Liver (tissue), 8 donors: ENCODE measurements at regions not wholly inside any gene's neighbourhood (a gene's known extent, or its start where the extent isn't known, plus 50 kb on each side); places are given as distances from the start of the nearest gene placed in this dataset.

Experiments used
- DNase-seq: peaks from one replicate; pipeline ENCODE4 v3.0.0-alpha.2; 2017; ENCODE audit warnings: low spot score
- H3K27ac ChIP-seq, 2 donors: one replicate each; pipeline ENCODE4 v1.7.0; 2013; ENCODE audit warnings: inconsistent platforms in 2 of 2, low read length in 2 of 2, control low read depth in 1 of 2, low read depth in 1 of 2, mild to moderate bottlenecking in 1 of 2
- H3K27me3 ChIP-seq, 4 donors: one replicate each; pipeline versions ENCODE4 v1.6.1 to v1.7.0; 2013; ENCODE audit warnings: low read length in 3 of 4, inconsistent platforms in 1 of 4, mild to moderate bottlenecking in 1 of 4, moderate library complexity in 1 of 4; ENCODE audit not compliant: control insufficient read depth in 4 of 4, insufficient read depth in 4 of 4
- H3K36me3 ChIP-seq, 4 donors: one replicate each; pipeline versions ENCODE4 v1.6.1 to v1.7.0; 2013; ENCODE audit warnings: low read length in 3 of 4, mild to moderate bottlenecking in 3 of 4, low read depth in 1 of 4, moderate library complexity in 1 of 4; ENCODE audit not compliant: control insufficient read depth in 4 of 4, insufficient read depth in 3 of 4
- H3K4me1 ChIP-seq, 4 donors: one replicate each; pipeline versions ENCODE4 v1.6.1 to v1.7.0; 2013; ENCODE audit warnings: low read length in 3 of 4, mild to moderate bottlenecking in 3 of 4, moderate library complexity in 1 of 4; ENCODE audit not compliant: control insufficient read depth in 4 of 4, insufficient read depth in 4 of 4
- H3K4me3 ChIP-seq, 3 donors: one replicate each; pipeline versions ENCODE4 v1.6.1 to v1.7.0; 2013; ENCODE audit warnings: low read length in 3 of 3, control low read depth in 1 of 3, low read depth in 1 of 3, mild to moderate bottlenecking in 1 of 3
- H3K9ac ChIP-seq, 2 donors: one replicate each; pipeline ENCODE4 v1.7.0; 2013; ENCODE audit warnings: low read length in 2 of 2, mild to moderate bottlenecking in 2 of 2, moderate library complexity in 2 of 2, control low read depth in 1 of 2, low read depth in 1 of 2
- H3K9me3 ChIP-seq, 4 donors: one replicate each; pipeline versions ENCODE4 v1.6.1 to v1.7.0; 2013; ENCODE audit warnings: low read length in 3 of 4; ENCODE audit not compliant: control insufficient read depth in 4 of 4
- ATF3 ChIP-seq: IDR thresholded peaks from 2 replicates; pipeline ENCODE4 v1.6.1; 2016; ENCODE audit warnings: antibody characterized with exemption
- CTCF ChIP-seq: fragments of 150-350 bp; IDR thresholded peaks from 2 replicates; pipeline ENCODE4 v1.5.1; 2017; ENCODE audit warnings: improper control_type of control experiment, low read depth, low read length; ENCODE audit not compliant: missing input control
- EGR1 ChIP-seq, 2 donors: IDR thresholded peaks; 2 replicates each; pipeline ENCODE4 v1.6.1; 2016 to 2018; ENCODE audit warnings: antibody characterized with exemption in 2 of 2, low read depth in 2 of 2
- FOXA1 ChIP-seq: IDR thresholded peaks from 2 replicates; pipeline ENCODE4 v1.6.1; 2016; ENCODE audit warnings: antibody characterized with exemption
- FOXA2 ChIP-seq: IDR thresholded peaks from 2 replicates; pipeline ENCODE4 v1.6.1; 2016; ENCODE audit warnings: antibody characterized with exemption
- GABPA ChIP-seq, 2 donors: IDR thresholded peaks in 1 of 2; conservative IDR thresholded peaks in 1 of 2; 2 replicates each; pipeline ENCODE4 v1.6.1; 2016; ENCODE audit warnings: antibody characterized with exemption in 2 of 2, mild to moderate bottlenecking in 1 of 2, moderate library complexity in 1 of 2
- HNF4A ChIP-seq, 2 donors: conservative IDR thresholded peaks; 2 replicates each; pipeline ENCODE4 v1.6.1; 2016; ENCODE audit warnings: antibody characterized with exemption in 2 of 2, mild to moderate bottlenecking in 2 of 2
- HNF4G ChIP-seq: IDR thresholded peaks from 2 replicates; pipeline ENCODE4 v1.6.1; 2016; ENCODE audit warnings: antibody characterized with exemption
- JUND ChIP-seq, 2 donors: IDR thresholded peaks; 2 replicates each; pipeline ENCODE4 v1.6.1; 2016; ENCODE audit warnings: antibody characterized with exemption in 2 of 2
- MAX ChIP-seq: IDR thresholded peaks from 2 replicates; pipeline ENCODE4 v1.6.1; 2016; ENCODE audit warnings: antibody characterized with exemption
- NR2F2 ChIP-seq: IDR thresholded peaks from 2 replicates; pipeline ENCODE4 v1.6.1; 2016; ENCODE audit warnings: antibody characterized with exemption
- RAD21 ChIP-seq, 2 donors: IDR thresholded peaks; 2 replicates each; pipeline ENCODE4 v1.6.1; 2016; ENCODE audit warnings: antibody characterized with exemption in 2 of 2, mild to moderate bottlenecking in 2 of 2
- REST ChIP-seq: IDR thresholded peaks from 2 replicates; pipeline ENCODE4 v1.6.1; 2016; ENCODE audit warnings: antibody characterized with exemption, mild to moderate bottlenecking
- SP1 ChIP-seq: IDR thresholded peaks from 2 replicates; pipeline ENCODE4 v1.6.1; 2018; ENCODE audit warnings: antibody characterized with exemption, mild to moderate bottlenecking
- TAF1 ChIP-seq: conservative IDR thresholded peaks from 2 replicates; pipeline ENCODE4 v1.6.1; 2016; ENCODE audit warnings: antibody characterized with exemption, mild to moderate bottlenecking
- YY1 ChIP-seq: IDR thresholded peaks from 2 replicates; pipeline ENCODE4 v1.6.1; 2016; ENCODE audit warnings: antibody characterized with exemption, mild to moderate bottlenecking
- ZBTB33 ChIP-seq: IDR thresholded peaks from 2 replicates; pipeline ENCODE4 v1.6.1; 2016; ENCODE audit warnings: antibody characterized with exemption
- WGBS: extraction: QIAGEN DNeasy Blood & Tissue Kit; methylation state at CpG from one replicate; pipeline ENCODE4 v1.1.7; 2013; 5-methylcytosine and 5-hydroxymethylcytosine counted together
- donor health status: healthy.
- donor health status: healthy.
- donor health status: healthy.
- donor health status: healthy.
- donor health status: healthy.

- TF ChIP-seq NR2F2 (no peak), FOXA1 (no peak)
Measured at GRCh38 chr9:31736581-31737179, 647.8 kb upstream of the ACO1 start (continued).

GRCh38 chr9:31740705-31741104 is 643.7 kb upstream of the ACO1 start:
- Histone ChIP-seq H3K36me3 (no peaks in the 10 kb centered on the region), H3K9me3 (no peaks in the 10 kb centered on the region), H3K9ac (no peak overlapping the region), H3K27me3 (peaks cover 0 to 2% (median 0%) of the 10 kb centered on the region in 4 donors), H3K27ac (no peak overlapping the region), H3K4me1 (no peaks in the 10 kb centered on the region), H3K4me3 (no peak overlapping the region)
- WGBS = 61% methylated on average over 1 of the region's 1 CpG
- no peak for DNase-seq
- TF ChIP-seq CTCF (no peak), ATF3 (no peak), HNF4G (no peak), HNF4A (conservative IDR thresholded peaks at IDR 0.05) (no peak), JUND (IDR thresholded peaks at IDR 0.05) (no peak), YY1 (no peak), REST (no peak), TAF1 (no peak), RAD21 (IDR thresholded peaks at IDR 0.05) (no peak), MAX (no peak), SP1 (no peak), NR2F2 (no peak)

- peaks cover 0 to 2% (median 0%) of the 10 kb centered on the region in 4 donors for H3K27me3 ChIP-seq
- TF ChIP-seq GABPA (IDR thresholded peaks at IDR 0.05 in 1 of 2, conservative IDR thresholded peaks at IDR 0.05 in 1 of 2) (no peak), FOXA1 (no peak), JUND (IDR thresholded peaks at IDR 0.05) (no peak), HNF4A (conservative IDR thresholded peaks at IDR 0.05) (no peak), MAX (no peak), ZBTB33 (no peak), FOXA2 (no peak), REST (no peak), YY1 (no peak), EGR1 (IDR thresholded peaks at IDR 0.05; ENCODE audit: low read depth in 2 of 2) (no peak), RAD21 (IDR thresholded peaks at IDR 0.05) (no peak), HNF4G (no peak), SP1 (no peak)
Measured at GRCh38 chr9:31744589-31744988, 639.9 kb upstream of the ACO1 start.

More at GRCh38 chr9:31744589-31744988, 639.9 kb upstream of the ACO1 start:
- WGBS = 68% methylated on average over 3 of the region's 3 CpGs
- Histone ChIP-seq H3K36me3 (no peaks in the 10 kb centered on the region), H3K9me3 (no peaks in the 10 kb centered on the region), H3K4me1 (no peaks in the 10 kb centered on the region), H3K27ac (no peak overlapping the region), H3K9ac (no peak overlapping the region), H3K4me3 (no peak overlapping the region)
- no peak for DNase-seq
